ENCODE measurements at regions not wholly inside any gene's neighbourhood (a gene's known extent, or its start where the extent isn't known, plus 50 kb on each side); places are given as distances from the start of the nearest gene placed in this dataset.

GRCh38 chr21:24112020-24112419 lies 1495.3 kb downstream of the MRPL39 start:
- no peak overlapping the region for H2AFZ ChIP-seq (ENCODE audit: insufficient read depth, low read depth, low read length, poor library complexity, severe bottlenecking)
- Mint-ChIP-seq H3K4me3 (no peak overlapping the region), H3K27ac (no peak overlapping the region), H3K4me1 (peaks cover 5% of the 10 kb centered on the region), H3K27me3 (no peaks in the 10 kb centered on the region), H3K9me3 (ENCODE audit: insufficient read depth) (no peaks in the 10 kb centered on the region)
- DNase-seq (no peak), ATAC-seq (ENCODE audit: low read depth) (no peak)
- no peak overlapping the region for H3K27ac ChIP-seq (ENCODE audit: low read length in 2 of 2)
- H3K9me3 ChIP-seq (ENCODE audit: control extremely low read depth in 1 of 3, control insufficient read depth in 2 of 3, insufficient read depth in 1 of 3, low read length in 2 of 3) = no peaks in the 10 kb centered on the region
- no peak overlapping the region for H3K4me3 ChIP-seq (ENCODE audit: control extremely low read depth in 1 of 5, extremely low read depth in 1 of 5, insufficient read depth in 1 of 5, low read depth in 2 of 5, low read length in 4 of 5)
- no peak overlapping the region for H3K4me2 ChIP-seq (replicated peaks; ENCODE audit: low read depth, low read length, poor library complexity, severe bottlenecking)
- ChIA-PET POLR2A (no interaction called here), CTCF (no interaction called here)
- no peaks in the 10 kb centered on the region for H3K36me3 ChIP-seq (replicated peaks in 1 of 2; ENCODE audit: control extremely low read depth in 1 of 2, control insufficient read depth in 1 of 2, extremely low read depth in 1 of 2, insufficient read depth in 2 of 2, low read length in 1 of 2)
- TF ChIP-seq CTCF (IDR thresholded peaks at IDR 0.05) = no peak
- TF ChIP-seq EZH2 (IDR thresholded peaks at IDR 0.05; ENCODE audit: borderline replicate concordance, insufficient read depth, low read depth, low read length, poor library complexity, severe bottlenecking) = no peak
- H4K20me1 ChIP-seq (ENCODE audit: control insufficient read depth, insufficient read depth, low read length, poor library complexity, severe bottlenecking) = no peaks in the 10 kb centered on the region
- intact Hi-C loops (cut with micrococcal nuclease) = no loop called here
- no peaks in the 10 kb centered on the region for H3K79me2 ChIP-seq (ENCODE audit: control insufficient read depth, insufficient read depth, low read length)
- H3K9ac ChIP-seq (ENCODE audit: low read length) = no peak overlapping the region
- H3K27me3 ChIP-seq (replicated peaks in 1 of 4; ENCODE audit: control extremely low read depth in 1 of 4, control insufficient read depth in 3 of 4, insufficient read depth in 4 of 4, low read length in 3 of 4) = no peaks in the 10 kb centered on the region
- WGBS (ENCODE audit: insufficient coverage) = no CpG with 5 or more reads among the region's 5 CpGs
- no peaks in the 10 kb centered on the region for H3K4me1 ChIP-seq (ENCODE audit: control insufficient read depth in 2 of 2, insufficient read depth in 2 of 2, low read length in 2 of 2)

- H3K79me2 ChIP-seq (ENCODE audit: control insufficient read depth, insufficient read depth, low read length) = no peaks in the 10 kb centered on the region
- no peaks in the 10 kb centered on the region for H4K20me1 ChIP-seq (ENCODE audit: control insufficient read depth, insufficient read depth, low read length, poor library complexity, severe bottlenecking)
- H3K27ac Mint-ChIP-seq = no peak overlapping the region
- H2AFZ ChIP-seq (ENCODE audit: insufficient read depth, low read depth, low read length, poor library complexity, severe bottlenecking) = no peak overlapping the region
- H3K27me3 ChIP-seq (replicated peaks in 1 of 4; ENCODE audit: control extremely low read depth in 1 of 4, control insufficient read depth in 3 of 4, insufficient read depth in 4 of 4, low read length in 3 of 4) = no peaks in the 10 kb centered on the region
- no peaks in the 10 kb centered on the region for H3K27me3 Mint-ChIP-seq
- ChIA-PET CTCF (no interaction called here), POLR2A (no interaction called here)
- DNase-seq (no peak), ATAC-seq (ENCODE audit: low read depth) (no peak)
- no peak overlapping the region for H3K4me3 ChIP-seq (ENCODE audit: control extremely low read depth in 1 of 5, extremely low read depth in 1 of 5, insufficient read depth in 1 of 5, low read depth in 2 of 5, low read length in 4 of 5)
- H3K4me3 Mint-ChIP-seq = no peak overlapping the region
- no peaks in the 10 kb centered on the region for H3K9me3 ChIP-seq (ENCODE audit: control extremely low read depth in 1 of 3, control insufficient read depth in 2 of 3, insufficient read depth in 1 of 3, low read length in 2 of 3)
- H3K9ac ChIP-seq (ENCODE audit: low read length) = no peak overlapping the region
- H3K36me3 ChIP-seq (replicated peaks in 1 of 2; ENCODE audit: control extremely low read depth in 1 of 2, control insufficient read depth in 1 of 2, extremely low read depth in 1 of 2, insufficient read depth in 2 of 2, low read length in 1 of 2) = no peaks in the 10 kb centered on the region
- no peak overlapping the region for H3K27ac ChIP-seq (ENCODE audit: low read length in 2 of 2)
- H3K4me2 ChIP-seq (replicated peaks; ENCODE audit: low read depth, low read length, poor library complexity, severe bottlenecking) = no peak overlapping the region
- no peaks in the 10 kb centered on the region for H3K9me3 Mint-ChIP-seq (ENCODE audit: insufficient read depth)
- H3K4me1 Mint-ChIP-seq = peaks cover 5% of the 10 kb centered on the region
- TF ChIP-seq CTCF (IDR thresholded peaks at IDR 0.05) (no peak), EZH2 (IDR thresholded peaks at IDR 0.05; ENCODE audit: borderline replicate concordance, insufficient read depth, low read depth, low read length, poor library complexity, severe bottlenecking) (no peak)
- no peaks in the 10 kb centered on the region for H3K4me1 ChIP-seq (ENCODE audit: control insufficient read depth in 2 of 2, insufficient read depth in 2 of 2, low read length in 2 of 2)
- intact Hi-C loops (cut with micrococcal nuclease) = no loop called here
These were observed 1496.4 kb downstream of the MRPL39 start for GRCh38 chr21:24110846-24111245.

All from B cell (primary cell).